ENCODE measurements at regions not wholly inside any gene's neighbourhood (a gene's known extent, or its start where the extent isn't known, plus 50 kb on each side); places are given as distances from the start of the nearest gene placed in this dataset.

- 84 to 92% (median 89%) methylated on average over 4 of the region's 4 CpGs for whole genome bisulfite sequencing, 5 donors
- H3K4me3 ChIP-seq = no peak overlapping the region
- H3K36me3 ChIP-seq = no peaks in the 10 kb centered on the region
- TF ChIP-seq POLR2A (IDR thresholded peaks at IDR 0.05) = no peak
- intact Hi-C loops (cut with DNase I; ENCODE audit: low total_unique reads) = no loop called here
- H3K27ac ChIP-seq = no peak overlapping the region
- peaks cover 0 to 8% (median 4%) of the 10 kb centered on the region in 4 donors for H3K9me3 ChIP-seq
- no peaks in the 10 kb centered on the region for H3K27me3 ChIP-seq
- DNase-seq = no peak
- no peaks in the 10 kb centered on the region for H3K4me1 ChIP-seq
These were observed 262.2 kb upstream of the UBASH3B start for GRCh38 chr11:122393209-122393860.

DNA sequence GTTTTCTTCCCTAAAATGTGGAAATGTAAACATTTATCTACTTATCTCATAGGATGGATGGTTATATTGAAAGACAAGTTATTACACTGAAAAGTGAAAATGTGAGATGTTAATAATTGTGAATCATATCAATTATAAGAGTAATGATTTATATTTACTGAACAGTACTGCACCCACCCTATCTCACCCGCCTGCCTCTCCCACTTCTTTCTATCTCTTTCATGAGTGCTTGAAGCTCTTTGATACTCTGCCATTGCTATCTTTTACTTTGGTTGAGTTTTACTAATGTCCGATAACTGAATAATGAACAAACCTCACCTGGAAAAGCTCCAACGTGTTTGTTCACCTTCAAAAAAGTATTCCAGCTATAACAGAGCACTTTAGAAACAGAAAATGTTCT is 263.0 kb upstream of the UBASH3B start:
- no peak overlapping the region for H3K4me3 ChIP-seq
- no peaks in the 10 kb centered on the region for H3K36me3 ChIP-seq
- TF ChIP-seq EP300 (IDR thresholded peaks at IDR 0.05) (no peak), POLR2A (IDR thresholded peaks at IDR 0.05) (no peak)
- intact Hi-C loops (cut with DNase I; ENCODE audit: low total_unique reads) = no loop called here
- no peaks in the 10 kb centered on the region for H3K27me3 ChIP-seq
- 27 to 50% (median 36%) methylated on average over 3 of the region's 3 CpGs for WGBS, 5 donors
- H3K4me1 ChIP-seq = no peaks in the 10 kb centered on the region
- no peak for DNase-seq
- H3K9me3 ChIP-seq = peaks cover 0 to 8% (median 4%) of the 10 kb centered on the region in 4 donors
- H3K27ac ChIP-seq = no peak overlapping the region

- DNase-seq = no peak
- no peak overlapping the region for H3K27ac ChIP-seq
- no peak overlapping the region for H3K4me3 ChIP-seq
- intact Hi-C loops (cut with DNase I; ENCODE audit: low total_unique reads) = no loop called here
- H3K4me1 ChIP-seq = no peaks in the 10 kb centered on the region
- no peaks in the 10 kb centered on the region for H3K27me3 ChIP-seq
- H3K9me3 ChIP-seq = peaks cover 0 to 8% (median 4%) of the 10 kb centered on the region in 4 donors
- H3K36me3 ChIP-seq = no peaks in the 10 kb centered on the region
- TF ChIP-seq, protein P1, sequence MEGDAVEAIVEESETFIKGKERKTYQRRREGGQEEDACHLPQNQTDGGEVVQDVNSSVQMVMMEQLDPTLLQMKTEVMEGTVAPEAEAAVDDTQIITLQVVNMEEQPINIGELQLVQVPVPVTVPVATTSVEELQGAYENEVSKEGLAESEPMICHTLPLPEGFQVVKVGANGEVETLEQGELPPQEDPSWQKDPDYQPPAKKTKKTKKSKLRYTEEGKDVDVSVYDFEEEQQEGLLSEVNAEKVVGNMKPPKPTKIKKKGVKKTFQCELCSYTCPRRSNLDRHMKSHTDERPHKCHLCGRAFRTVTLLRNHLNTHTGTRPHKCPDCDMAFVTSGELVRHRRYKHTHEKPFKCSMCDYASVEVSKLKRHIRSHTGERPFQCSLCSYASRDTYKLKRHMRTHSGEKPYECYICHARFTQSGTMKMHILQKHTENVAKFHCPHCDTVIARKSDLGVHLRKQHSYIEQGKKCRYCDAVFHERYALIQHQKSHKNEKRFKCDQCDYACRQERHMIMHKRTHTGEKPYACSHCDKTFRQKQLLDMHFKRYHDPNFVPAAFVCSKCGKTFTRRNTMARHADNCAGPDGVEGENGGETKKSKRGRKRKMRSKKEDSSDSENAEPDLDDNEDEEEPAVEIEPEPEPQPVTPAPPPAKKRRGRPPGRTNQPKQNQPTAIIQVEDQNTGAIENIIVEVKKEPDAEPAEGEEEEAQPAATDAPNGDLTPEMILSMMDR (IDR thresholded peaks at IDR 0.05) = no peak
- no peak for TF ChIP-seq EP300 (IDR thresholded peaks at IDR 0.05)
- no peak for TF ChIP-seq POLR2A (IDR thresholded peaks at IDR 0.05)
- no peak for TF ChIP-seq POLR2AphosphoS5 (IDR thresholded peaks at IDR 0.05)
These were observed 264.5 kb upstream of the UBASH3B start for GRCh38 chr11:122391049-122391448.

DNA sequence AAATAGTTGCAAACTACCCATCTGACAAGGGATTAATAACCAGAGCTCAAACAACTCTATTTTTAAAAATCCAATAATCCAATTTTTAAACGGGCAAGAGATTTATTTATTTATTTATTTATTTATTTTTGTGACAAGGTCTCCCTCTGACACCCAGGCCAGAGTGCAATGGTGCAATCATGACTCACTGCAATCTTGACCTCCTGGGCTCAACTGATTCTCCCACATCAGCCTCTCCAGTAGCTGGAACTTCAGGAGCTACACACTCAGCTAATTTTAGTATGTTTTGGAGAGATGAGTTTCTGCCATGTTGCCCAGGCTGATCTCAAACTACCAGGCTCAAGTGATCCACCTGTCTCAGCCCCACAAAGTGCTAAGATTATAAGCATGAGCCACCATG is 267.2 kb upstream of the BLID start:
- intact Hi-C loops (cut with DNase I; ENCODE audit: low total_unique reads) = no loop called here
- H3K27me3 ChIP-seq = no peaks in the 10 kb centered on the region
- peaks cover 0 to 25% (median 5%) of the 10 kb centered on the region in 4 donors for H3K9me3 ChIP-seq
- H3K36me3 ChIP-seq = no peaks in the 10 kb centered on the region
- no peaks in the 10 kb centered on the region for H3K4me1 ChIP-seq
- H3K27ac ChIP-seq = no peak overlapping the region
- 77 to 94% (median 87%) methylated on average over 1 of the region's 1 CpG for WGBS, 5 donors
- TF ChIP-seq, protein P1 (IDR thresholded peaks at IDR 0.05) = no peak
- no peak for TF ChIP-seq POLR2AphosphoS5 (IDR thresholded peaks at IDR 0.05)
- no peak overlapping the region for H3K4me3 ChIP-seq
- no peak for DNase-seq

GRCh38 chr11:122375687-122376399 is 259.8 kb upstream of the BLID start:
- intact Hi-C loops (cut with DNase I; ENCODE audit: low total_unique reads) = no loop called here
- WGBS, 5 donors = 59 to 87% (median 74%) methylated on average over 4 of the region's 4 CpGs
- peaks cover 0 to 5% (median 0%) of the 10 kb centered on the region in 3 donors for H3K27me3 ChIP-seq

More at GRCh38 chr11:122375687-122376399, 259.8 kb upstream of the BLID start:
- no peaks in the 10 kb centered on the region for H3K4me1 ChIP-seq
- no peaks in the 10 kb centered on the region for H3K36me3 ChIP-seq
- H3K4me3 ChIP-seq = no peak overlapping the region
- DNase-seq = no peak
- peaks cover 0 to 21% (median 7%) of the 10 kb centered on the region in 4 donors for H3K9me3 ChIP-seq
- H3K27ac ChIP-seq = no peak overlapping the region
- TF ChIP-seq, protein P1 (IDR thresholded peaks at IDR 0.05) = no peak
- TF ChIP-seq POLR2A (IDR thresholded peaks at IDR 0.05) (no peak), POLR2AphosphoS5 (IDR thresholded peaks at IDR 0.05) (no peak), EP300 (IDR thresholded peaks at IDR 0.05) (no peak)

Data from stomach (tissue), 8 donors.